ENCODE measurements at regions not wholly inside any gene's neighbourhood (a gene's known extent, or its start where the extent isn't known, plus 50 kb on each side); places are given as distances from the start of the nearest gene placed in this dataset.

DNA sequence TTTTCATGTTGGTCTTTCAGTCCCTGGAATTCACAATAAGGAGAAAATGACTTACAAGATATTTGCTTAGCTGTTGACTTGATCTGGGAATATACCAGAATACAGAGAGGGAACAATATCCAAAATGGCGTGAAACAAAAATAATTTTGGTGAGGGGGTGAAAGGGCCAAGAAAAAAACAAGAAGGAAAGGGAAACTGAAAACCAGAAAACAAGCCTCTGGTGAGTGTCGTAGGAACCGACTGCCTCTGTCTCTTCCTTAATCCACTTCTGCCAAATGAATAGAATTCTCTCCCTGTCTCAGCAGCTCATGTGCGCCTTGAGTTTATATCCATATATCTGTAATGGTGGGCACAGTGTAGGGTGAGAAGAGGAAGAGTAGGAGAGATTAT lies 367.6 kb downstream of the ETS1 start:
- no peak for DNase-seq (ENCODE audit: low spot score)

DNA sequence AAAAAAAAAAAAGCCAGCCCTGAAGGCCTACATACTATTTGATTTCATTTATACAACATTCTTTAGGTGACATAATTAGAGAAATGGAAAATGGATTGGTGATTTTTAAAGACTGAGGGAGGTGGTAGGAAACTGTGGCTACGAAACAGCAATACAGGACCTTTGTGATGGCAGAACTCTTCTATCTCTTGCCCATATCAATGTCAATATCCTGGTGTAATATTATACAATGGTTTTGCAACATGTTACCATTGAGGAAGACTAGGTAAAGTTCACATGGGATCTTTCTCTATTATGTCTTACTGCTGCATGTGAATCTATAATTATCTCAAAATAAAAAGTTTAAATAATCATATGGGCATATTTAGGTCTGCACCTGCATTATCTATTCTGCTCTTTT lies 371.2 kb downstream of the ETS1 start:
- no peak for DNase-seq (ENCODE audit: low spot score)

DNA sequence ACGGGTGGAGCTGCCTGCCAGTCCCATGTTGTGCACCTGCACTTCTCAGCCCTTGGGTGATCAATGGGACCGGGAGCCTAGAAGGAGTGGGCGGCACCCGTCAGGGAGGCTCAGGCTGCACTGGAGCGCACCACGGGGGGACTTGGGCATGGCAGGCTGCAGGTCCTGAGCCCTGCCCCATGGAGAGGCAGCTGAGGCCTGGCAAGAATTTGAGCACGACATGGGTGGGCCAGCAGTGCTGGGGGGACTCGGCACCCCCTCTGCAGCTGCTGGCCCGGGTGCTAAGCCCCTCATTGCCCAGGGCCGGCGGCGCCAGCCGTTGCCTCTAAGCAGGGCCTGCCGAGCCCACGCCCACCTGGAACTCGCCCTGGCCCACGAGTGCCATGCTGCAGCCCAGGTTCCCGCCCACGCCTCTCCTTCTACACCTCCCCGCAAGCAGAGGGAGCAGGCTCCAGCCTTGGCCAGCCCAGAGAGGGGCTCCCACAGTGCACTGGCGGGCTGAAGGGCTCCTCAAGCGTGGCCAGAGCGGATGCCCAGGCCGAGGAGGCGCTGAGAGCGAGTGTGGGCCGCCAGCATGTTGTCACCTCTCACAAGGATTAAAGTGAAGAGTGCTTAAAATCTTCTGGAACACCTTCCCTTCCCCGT lies 372.0 kb downstream of the ETS1 start:
- no peak for DNase-seq (ENCODE audit: low spot score)

GRCh38 chr11:128214263-128214662 lies 373.1 kb downstream of the ETS1 start:
- no peak for DNase-seq (ENCODE audit: low spot score)

GRCh38 chr11:128213461-128213860 lies 373.9 kb downstream of the ETS1 start:
- no peak for DNase-seq (ENCODE audit: low spot score)

DNA sequence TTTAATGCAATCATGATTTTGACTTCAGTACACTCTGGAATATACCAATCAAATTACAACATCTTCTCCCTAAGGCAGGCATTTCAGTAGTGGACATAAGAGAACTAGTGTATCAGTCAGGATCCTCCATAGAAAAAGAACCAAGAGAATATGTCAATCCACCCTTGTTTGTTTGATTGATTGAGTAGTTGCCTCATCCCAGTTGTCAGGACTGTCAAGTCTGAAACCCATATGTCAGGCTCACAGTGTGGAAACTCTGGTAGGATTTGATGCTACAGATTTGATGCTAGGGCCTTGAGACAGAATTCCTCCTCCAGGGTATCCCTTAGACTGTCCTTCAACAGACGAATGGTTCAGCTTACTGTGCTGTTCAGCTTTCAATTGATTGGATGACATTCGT lies 375.0 kb downstream of the ETS1 start:
- no peak for DNase-seq (ENCODE audit: low spot score)

DNA sequence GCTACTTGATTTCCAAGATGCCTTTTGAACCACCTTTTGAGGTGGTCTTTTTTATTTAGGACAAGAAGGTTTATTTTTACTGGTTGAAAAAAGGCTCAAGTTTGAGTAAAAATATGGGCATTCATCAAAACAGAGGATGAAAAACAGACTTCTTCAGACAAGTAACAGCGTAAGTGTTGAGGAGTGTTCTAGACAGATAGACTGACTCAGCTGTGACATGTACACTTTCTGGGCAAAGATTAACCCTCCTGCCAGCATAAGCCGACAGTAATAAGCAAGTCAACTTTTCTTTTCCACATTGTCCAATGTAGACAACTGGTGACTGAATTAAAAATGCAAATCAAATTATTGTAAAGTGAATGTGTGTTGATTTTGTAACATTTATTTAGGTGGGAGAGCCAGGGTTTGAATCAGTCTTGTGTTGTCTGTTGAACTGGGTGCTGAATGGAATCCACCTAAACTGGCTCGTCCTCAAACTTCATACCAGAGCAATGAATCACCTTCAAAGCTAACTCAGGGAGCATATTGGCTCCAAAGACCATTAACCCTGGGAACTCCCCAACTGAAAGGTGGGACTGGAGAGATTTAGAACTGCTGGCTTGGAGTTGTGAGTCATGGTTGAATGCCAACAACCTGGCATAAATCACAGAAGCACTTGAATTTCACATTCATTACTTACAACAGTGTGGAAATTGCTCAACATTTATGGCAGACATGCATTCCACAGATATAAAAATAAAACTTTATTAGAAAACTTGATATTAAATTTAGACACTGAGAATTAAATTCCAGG lies 377.0 kb downstream of the ETS1 start:
- DNase-seq (ENCODE audit: low spot score) = no peak

DNA sequence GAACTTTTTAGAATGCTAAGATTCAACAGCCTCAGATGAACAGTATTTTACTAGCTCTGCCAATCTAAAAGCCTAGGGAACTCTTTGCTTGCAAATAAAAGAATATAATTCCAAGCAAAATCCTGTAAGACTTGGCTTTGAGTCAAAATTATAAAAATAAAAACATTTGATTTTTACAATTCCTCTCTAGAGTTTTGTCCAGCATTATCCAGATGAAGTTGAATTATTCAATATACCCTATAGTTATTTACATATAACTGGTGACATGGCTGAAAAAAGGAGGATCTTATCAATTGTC lies 378.3 kb downstream of the ETS1 start:
- no peak for DNase-seq (ENCODE audit: low spot score)

- DNase-seq (ENCODE audit: low spot score) = no peak
These were observed 378.8 kb downstream of the ETS1 start for GRCh38 chr11:128208329-128209137.

GRCh38 chr11:128207861-128208321 lies 379.5 kb downstream of the ETS1 start:
- no peak for DNase-seq (ENCODE audit: low spot score)

DNA sequence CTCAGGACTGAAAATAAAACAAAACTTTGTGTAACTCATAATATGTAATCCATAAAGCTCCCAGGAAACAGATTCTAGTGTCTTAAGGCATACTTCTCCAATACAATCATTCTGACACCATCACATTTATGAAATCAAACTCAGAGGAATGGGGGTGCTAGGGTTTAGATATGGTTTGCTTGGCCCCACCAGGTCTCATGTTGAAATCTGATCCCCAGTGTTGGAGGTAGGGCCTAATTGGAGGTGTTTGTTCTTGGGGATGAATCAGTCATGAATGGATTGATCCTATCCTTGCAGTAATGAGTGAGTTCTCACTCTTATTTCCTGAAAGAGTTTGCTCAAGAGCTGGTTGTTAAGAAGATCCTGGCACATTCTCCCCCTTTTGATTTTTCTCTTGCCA lies 380.9 kb downstream of the ETS1 start:
- no peak for DNase-seq (ENCODE audit: low spot score)

GRCh38 chr11:128205796-128206195 lies 381.6 kb downstream of the ETS1 start:
- DNase-seq (ENCODE audit: low spot score) = no peak

DNA sequence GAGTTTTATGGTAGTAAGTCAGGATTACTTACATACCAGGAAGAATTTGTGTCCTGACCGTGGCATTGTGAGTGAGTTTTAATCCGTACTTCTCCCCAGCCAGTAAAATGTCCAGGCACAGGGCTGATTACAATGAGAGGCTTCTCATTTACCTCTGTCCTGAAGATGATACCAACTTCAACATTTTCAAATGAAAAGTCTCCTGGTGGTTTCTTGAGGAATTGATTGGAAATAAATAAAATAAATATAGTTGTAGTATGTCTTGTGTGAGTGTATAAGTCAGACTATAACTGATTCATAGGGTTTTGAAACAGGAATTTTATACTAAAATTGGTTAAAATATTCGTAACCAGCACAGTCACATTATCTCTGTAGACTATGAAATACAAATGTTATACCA lies 382.5 kb downstream of the ETS1 start:
- DNase-seq (ENCODE audit: low spot score) = no peak

GRCh38 chr11:128201801-128202200 lies 385.6 kb downstream of the ETS1 start:
- no peak for DNase-seq (ENCODE audit: low spot score)

DNA sequence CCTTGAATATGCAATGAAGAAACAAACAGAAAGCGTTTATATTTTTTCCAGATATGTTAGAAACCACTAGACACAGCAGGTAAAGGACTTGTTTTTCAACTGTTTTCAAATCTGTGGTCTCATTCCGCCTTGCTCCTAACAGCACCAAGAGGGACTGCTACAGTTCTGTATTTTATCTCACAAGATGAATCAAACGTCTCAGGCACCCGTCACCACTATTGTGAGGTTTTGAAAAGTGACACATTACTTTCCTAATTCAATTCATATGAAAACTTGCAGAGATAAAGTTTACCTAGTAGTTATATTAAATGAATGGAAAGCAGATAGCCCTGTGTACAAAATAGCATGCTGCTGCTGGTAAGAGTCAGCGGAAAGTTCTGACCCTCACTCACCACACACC lies 386.3 kb downstream of the ETS1 start:
- no peak for DNase-seq (ENCODE audit: low spot score)

DNA sequence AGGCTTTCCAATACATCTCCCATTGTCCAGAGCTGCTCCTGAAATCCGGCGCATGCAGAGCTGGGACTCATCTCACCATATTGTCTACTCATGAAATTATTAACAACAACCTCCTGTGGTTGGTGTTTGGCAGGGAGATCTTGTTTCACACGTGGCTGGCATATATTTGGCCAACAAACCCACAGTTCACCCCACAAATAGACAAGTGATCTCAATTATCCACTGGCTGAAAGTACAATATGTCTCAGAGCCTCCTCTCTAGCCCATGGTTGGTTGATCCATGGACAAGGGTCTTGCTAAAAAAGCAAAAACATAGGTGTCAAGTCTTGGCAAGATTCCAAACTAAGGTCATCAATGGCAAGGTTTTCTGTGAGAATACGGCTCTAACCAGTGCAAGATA lies 386.9 kb downstream of the ETS1 start:
- DNase-seq (ENCODE audit: low spot score) = no peak

GRCh38 chr11:128198216-128198772 lies 389.1 kb downstream of the ETS1 start:
- DNase-seq (ENCODE audit: low spot score) = no peak

- DNase-seq (ENCODE audit: low spot score) = no peak
These were observed 391.1 kb downstream of the ETS1 start for GRCh38 chr11:128196235-128196634.

GRCh38 chr11:128195756-128196155 lies 391.6 kb downstream of the ETS1 start:
- DNase-seq (ENCODE audit: low spot score) = no peak

GRCh38 chr11:128195057-128195751 lies 392.2 kb downstream of the ETS1 start:
- DNase-seq (ENCODE audit: low spot score) = no peak

GRCh38 chr11:128194216-128194615 lies 393.1 kb downstream of the ETS1 start:
- no peak for DNase-seq (ENCODE audit: low spot score)

DNA sequence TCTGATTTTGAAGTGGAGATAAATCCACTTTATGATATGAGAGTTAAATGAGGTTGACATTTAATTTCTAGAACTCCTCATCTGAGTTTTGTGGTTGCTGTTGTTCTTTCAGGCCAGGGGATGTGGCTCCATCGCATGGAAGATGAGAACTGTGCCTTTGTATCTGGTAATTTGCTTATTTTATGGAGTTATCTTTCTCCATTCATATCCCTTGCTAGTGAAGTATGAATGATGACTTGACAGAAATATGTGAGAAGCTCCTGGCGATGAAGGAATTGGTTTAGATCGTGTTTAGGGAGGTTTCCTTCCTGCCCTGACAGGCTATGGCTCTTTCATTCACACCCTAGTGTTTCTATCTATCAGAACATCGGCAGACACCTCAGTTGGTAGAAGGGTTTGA lies 393.7 kb downstream of the ETS1 start:
- no peak for DNase-seq (ENCODE audit: low spot score)
